ENCODE measurements at regions not wholly inside any gene's neighbourhood (a gene's known extent, or its start where the extent isn't known, plus 50 kb on each side); places are given as distances from the start of the nearest gene placed in this dataset.

GRCh38 chr6:8212720-8213434 lies 110.5 kb upstream of the EEF1E1 start:
- TF ChIP-seq CTCF (IDR thresholded peaks at IDR 0.05; ENCODE audit: low read depth, low read length) = no peak
- TF ChIP-seq POLR2A (IDR thresholded peaks at IDR 0.05; ENCODE audit: extremely low read depth, insufficient read length) = no peak
- TF ChIP-seq MYC (IDR thresholded peaks at IDR 0.05; ENCODE audit: low read depth, low read length) = no peak
